OCI-M2 (cell line): ENCODE measurements at regions not wholly inside any gene's neighbourhood (a gene's known extent, or its start where the extent isn't known, plus 50 kb on each side); places are given as distances from the start of the nearest gene placed in this dataset.

Experiments
- DNase-seq: peaks from one replicate; lab custom pipeline; 2025; ENCODE audit not compliant: unreplicated experiment; lab: John Stamatoyannopoulos, UW

DNA sequence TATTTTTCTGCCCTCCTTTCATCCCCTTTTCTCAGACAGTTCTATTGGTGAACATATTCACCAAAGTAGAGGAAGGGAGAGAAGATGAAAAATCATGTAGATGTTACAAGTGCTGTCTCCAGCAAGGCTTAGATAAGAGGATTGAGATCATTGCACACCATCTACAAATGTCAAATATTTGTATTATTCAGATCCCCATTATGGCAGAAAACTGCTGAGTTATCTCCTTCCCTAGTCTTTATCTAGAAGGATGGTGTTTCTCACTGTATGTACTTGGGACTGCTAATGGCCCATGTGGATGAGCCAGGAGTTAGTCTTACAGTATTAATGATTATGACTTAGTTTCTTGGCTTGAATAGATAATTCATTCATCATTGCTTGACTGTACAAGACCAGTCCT lies 147.2 kb upstream of the EEPD1 start:
- DNase-seq, result no peak

GRCh38 chr7:36006636-36007229 lies 146.3 kb upstream of the EEPD1 start:
- DNase-seq, result no peak

DNA sequence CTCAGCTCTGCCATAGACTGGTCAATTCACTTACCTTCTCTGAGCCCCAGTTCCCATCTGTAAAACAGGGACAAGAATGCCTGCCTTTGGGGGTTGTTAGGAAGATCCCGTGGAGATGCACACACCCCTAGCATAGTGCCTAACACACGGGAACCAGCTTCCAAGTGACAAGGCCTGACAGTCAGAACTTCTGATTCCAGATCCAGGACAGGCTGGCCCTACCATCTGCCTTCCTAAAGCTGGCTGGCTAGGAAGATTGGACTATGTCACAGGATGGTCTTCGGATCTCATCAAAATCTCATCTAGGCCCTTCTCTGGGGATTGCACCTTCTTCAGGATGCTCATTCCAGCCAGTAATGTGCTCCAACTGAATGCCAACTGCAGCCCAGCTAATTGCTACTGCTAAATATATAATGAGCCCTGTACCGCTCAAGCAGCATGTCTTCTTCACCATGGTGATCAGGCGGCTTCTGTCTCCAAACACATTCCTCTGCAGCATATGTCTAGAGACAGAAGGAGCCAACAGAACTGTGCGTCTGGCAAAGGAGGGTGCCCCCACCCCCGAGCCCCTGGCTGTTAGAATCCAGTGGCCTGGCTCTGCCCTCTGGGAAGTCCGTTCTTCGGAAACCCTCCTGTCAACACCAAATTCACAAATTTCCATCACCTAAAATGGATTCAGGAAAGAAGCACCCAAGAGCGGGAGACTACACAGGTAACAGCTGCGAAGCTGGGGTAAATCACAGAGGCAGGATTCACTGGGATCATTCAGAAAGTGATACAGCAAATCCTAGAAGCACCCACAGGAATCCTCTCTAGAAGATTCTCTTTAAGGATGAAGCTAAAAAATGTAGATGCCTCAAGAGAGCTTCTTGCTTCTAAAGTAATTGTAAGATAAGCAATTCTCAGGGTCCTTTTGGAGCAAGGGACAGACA lies 142.1 kb upstream of the EEPD1 start:
- no peak for DNase-seq

- DNase-seq, result no peak
Observed at GRCh38 chr7:36011588-36011965, 141.5 kb upstream of the EEPD1 start.

GRCh38 chr7:36013246-36014014 lies 139.6 kb upstream of the EEPD1 start:
- DNase-seq, result no peak

GRCh38 chr7:36014961-36015360 lies 138.1 kb upstream of the EEPD1 start:
- no peak for DNase-seq

DNA sequence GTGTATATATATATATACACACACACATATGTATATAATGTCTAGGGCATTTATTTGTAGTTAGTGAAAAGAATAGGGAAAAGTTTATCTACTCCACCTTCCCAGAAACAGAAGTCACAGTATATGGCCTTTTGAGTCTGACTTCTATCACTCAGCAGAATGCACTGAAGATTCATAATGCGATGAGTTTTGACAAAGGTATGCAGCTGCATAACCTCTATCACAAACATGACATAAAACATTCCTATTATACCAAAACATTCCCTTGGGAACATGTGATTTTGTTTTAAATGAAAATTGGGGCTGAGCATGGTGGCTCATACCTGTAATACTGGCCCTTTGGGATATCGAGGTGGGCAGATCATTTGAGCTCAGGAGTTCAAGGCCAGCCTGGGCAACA lies 137.3 kb upstream of the EEPD1 start:
- no peak for DNase-seq

GRCh38 chr7:36016648-36017047 lies 136.4 kb upstream of the EEPD1 start:
- DNase-seq, result no peak

GRCh38 chr7:36017111-36017510 lies 135.9 kb upstream of the EEPD1 start:
- DNase-seq, result no peak

DNA sequence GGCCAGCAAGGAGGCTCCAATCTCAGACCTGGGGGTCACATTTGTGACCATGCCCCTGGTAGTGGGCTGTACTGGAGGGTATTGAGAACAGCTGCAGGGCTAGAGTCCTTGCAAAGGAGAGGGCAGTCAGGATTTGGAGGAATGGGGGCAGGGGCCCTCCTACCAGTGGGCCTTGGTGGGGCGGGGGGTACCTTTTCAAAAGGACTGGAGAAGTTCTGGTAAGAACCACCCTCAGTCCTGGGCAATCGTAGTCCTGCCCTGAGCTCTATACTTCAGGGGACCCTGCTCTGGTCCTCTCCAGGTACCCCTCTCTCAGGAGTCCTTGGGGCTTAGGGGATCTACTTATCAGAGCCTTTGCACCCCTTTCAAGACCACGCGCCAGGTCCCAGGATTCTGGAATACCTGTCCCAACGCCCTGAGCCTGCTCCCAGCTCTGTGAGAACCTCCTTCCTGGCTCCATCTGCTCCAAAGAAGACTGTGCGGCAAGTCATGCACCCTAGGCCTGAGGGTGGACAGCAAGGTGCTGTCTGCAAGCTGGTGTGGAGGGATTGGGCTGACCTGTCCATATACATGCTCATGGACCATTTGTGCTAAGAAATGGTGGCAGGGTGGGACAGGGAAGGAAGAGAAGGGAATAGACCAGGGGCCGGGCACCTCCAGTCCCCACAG lies 134.1 kb upstream of the EEPD1 start:
- DNase-seq, result no peak

GRCh38 chr7:36019538-36019937 lies 133.5 kb upstream of the EEPD1 start:
- no peak for DNase-seq

- no peak for DNase-seq
Observed at GRCh38 chr7:36019980-36020379, 133.1 kb upstream of the EEPD1 start.

GRCh38 chr7:36021367-36021766 lies 131.7 kb upstream of the EEPD1 start:
- DNase-seq, result no peak

- DNase-seq, result no peak
Observed at GRCh38 chr7:36021917-36022550, 131.0 kb upstream of the EEPD1 start.

DNA sequence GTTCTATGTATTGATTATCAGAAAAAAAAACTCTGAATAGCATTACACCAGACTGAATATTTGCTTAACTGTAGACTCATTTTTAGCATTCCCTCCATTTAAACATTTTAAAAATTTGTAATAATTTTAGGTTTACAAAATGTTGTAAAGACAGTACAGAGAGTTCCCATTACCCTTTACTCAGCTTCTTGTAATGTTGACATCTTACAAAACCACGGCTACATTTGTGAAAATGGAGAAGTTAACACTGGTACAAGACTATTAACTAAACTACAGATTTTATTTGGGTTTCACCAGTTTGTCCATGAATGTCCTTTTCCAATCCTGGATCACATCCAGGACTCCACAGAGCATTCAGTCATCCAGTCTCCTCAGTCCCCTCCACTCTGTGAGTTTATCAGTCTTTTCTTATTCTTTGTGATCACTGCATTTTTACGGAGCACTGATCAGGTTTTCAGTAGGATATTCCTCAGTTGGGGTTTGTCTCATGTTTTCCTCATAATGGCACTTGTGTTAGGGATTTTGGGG lies 130.0 kb upstream of the EEPD1 start:
- DNase-seq, result no peak

DNA sequence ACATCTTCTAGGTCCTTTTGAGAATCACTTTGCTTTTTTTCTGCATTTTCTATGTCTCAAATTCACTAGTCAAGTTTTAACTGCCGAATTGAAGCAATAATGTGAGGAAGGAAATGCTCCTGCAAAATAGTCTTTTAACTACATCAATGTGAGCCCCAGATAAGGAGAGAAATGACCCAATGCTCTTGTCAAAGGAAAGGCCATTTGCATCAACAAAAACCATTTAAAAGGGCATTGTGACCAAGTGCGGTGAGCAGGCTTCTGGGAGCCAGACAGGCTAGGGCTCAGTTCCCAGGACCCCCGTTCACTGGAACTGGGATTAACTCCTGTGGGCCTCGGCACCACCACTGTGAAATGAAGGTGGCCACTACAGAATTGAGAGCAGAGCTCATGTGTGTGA lies 127.9 kb upstream of the EEPD1 start:
- DNase-seq, result no peak

GRCh38 chr7:36029311-36029710 lies 123.7 kb upstream of the EEPD1 start:
- no peak for DNase-seq

- no peak for DNase-seq
Observed at GRCh38 chr7:36029853-36030515, 123.1 kb upstream of the EEPD1 start.

GRCh38 chr7:36032361-36032818 lies 120.7 kb upstream of the EEPD1 start:
- no peak for DNase-seq

- DNase-seq, result no peak
Observed at GRCh38 chr7:36034020-36034419, 119.0 kb upstream of the EEPD1 start.
